GM06990 (cell line): ENCODE measurements at regions not wholly inside any gene's neighbourhood (a gene's known extent, or its start where the extent isn't known, plus 50 kb on each side); places are given as distances from the start of the nearest gene placed in this dataset.
A peak's percentile ranks its signal among the peaks of the same experiment; 100 is the strongest.
"Not testable (repeated sequence)": the region's sequence is repeated elsewhere in the genome, so short reads cannot be mapped to it uniquely, and the experiment has no call there.

Experiments
- DNase-seq: peaks from one replicate; pipeline ENCODE4 v3.0.0-alpha.2; 2011; ENCODE audit not compliant: insufficient read length; ENCODE audit errors: extremely low read depth
- H3K27me3 ChIP-seq: replicated peaks from 2 replicates; pipeline ENCODE4 v1.6.0; 2011; ENCODE audit warnings: low read length; ENCODE audit not compliant: control insufficient read depth, insufficient read depth
- H3K36me3 ChIP-seq: 2 replicates; pipeline ENCODE4 v1.5.1; 2011; ENCODE audit warnings: low read length; ENCODE audit not compliant: control insufficient read depth, insufficient read depth
- H3K4me3 ChIP-seq: replicated peaks from 2 replicates; pipeline ENCODE4 v1.5.1; 2011; ENCODE audit warnings: low read depth, mild to moderate bottlenecking, control low read depth, low read length
- CTCF ChIP-seq: IDR thresholded peaks from 2 replicates; pipeline ENCODE4 v1.5.1; 2011; ENCODE audit warnings: low read length, control low read depth, mild to moderate bottlenecking, inconsistent platforms; ENCODE audit not compliant: insufficient read depth, poor library complexity, severe bottlenecking

- DNase-seq = no peak
- no peak overlapping the region for H3K4me3 ChIP-seq
- no peaks in the 10 kb centered on the region for H3K36me3 ChIP-seq
- no peaks in the 10 kb centered on the region for H3K27me3 ChIP-seq
- TF ChIP-seq CTCF = no peak
Observed at GRCh38 chr3:140857993-140858392, 83.6 kb upstream of the SLC25A36 start.

GRCh38 chr3:140859592-140860336, 81.9 kb upstream of the SLC25A36 start:
- DNase-seq = no peak
- Histone ChIP-seq H3K4me3 (no peak overlapping the region), H3K36me3 (no peaks in the 10 kb centered on the region), H3K27me3 (no peaks in the 10 kb centered on the region)
- TF ChIP-seq CTCF = no peak

- peak; percentile 38 for TF ChIP-seq CTCF
- DNase-seq = peak; percentile 38
- no peaks in the 10 kb centered on the region for H3K36me3 ChIP-seq
- no peak overlapping the region for H3K4me3 ChIP-seq
- H3K27me3 ChIP-seq = no peaks in the 10 kb centered on the region
Observed at GRCh38 chr3:140863580-140864009, 78.0 kb upstream of the SLC25A36 start.

GRCh38 chr3:140870351-140870750, 71.3 kb upstream of the SLC25A36 start:
- Histone ChIP-seq H3K36me3 (no peaks in the 10 kb centered on the region), H3K27me3 (no peaks in the 10 kb centered on the region), H3K4me3 (no peak overlapping the region)
- DNase-seq = no peak
- TF ChIP-seq CTCF = no peak

- Histone ChIP-seq H3K27me3 (no peaks in the 10 kb centered on the region), H3K4me3 (no peak overlapping the region), H3K36me3 (no peaks in the 10 kb centered on the region)
- DNase-seq = no peak
- TF ChIP-seq CTCF = no peak
Observed at GRCh38 chr3:140871022-140871421, 70.6 kb upstream of the SLC25A36 start.

GRCh38 chr3:140872165-140872564, 69.5 kb upstream of the SLC25A36 start:
- not testable (repeated sequence) for H3K27me3 ChIP-seq, H3K36me3 ChIP-seq, DNase-seq, H3K4me3 ChIP-seq
